CD4-positive, CD25-positive, alpha-beta regulatory T cell (primary cell): ENCODE measurements at regions not wholly inside any gene's neighbourhood (a gene's known extent, or its start where the extent isn't known, plus 50 kb on each side); places are given as distances from the start of the nearest gene placed in this dataset.

Source experiments
- ATAC-seq, 2 donors: fragments of 150-1000 bp; cut with Tn5 transposase; one replicate each; pipeline ENCODE4 v1.10.0; 2021; ENCODE audit warnings: low read depth in 2 of 2, moderate number of reproducible peaks in 2 of 2, moderate library complexity in 1 of 2
- DNase-seq, 3 donors: peaks; one replicate each; pipeline versions ENCODE4 v3.0.0 to v3.0.0-alpha.2; 2012 to 2022; ENCODE audit warnings: mixed read lengths in 1 of 3
- H3K27ac ChIP-seq: one replicate; pipeline ENCODE4 v1.7.0; 2013; ENCODE audit warnings: mild to moderate bottlenecking, low read length; ENCODE audit not compliant: insufficient read depth, poor library complexity, severe bottlenecking
- H3K27me3 ChIP-seq: one replicate; pipeline ENCODE4 v1.7.0; 2013; ENCODE audit warnings: low read length; ENCODE audit not compliant: control insufficient read depth, insufficient read depth
- H3K36me3 ChIP-seq: one replicate; pipeline ENCODE4 v1.7.0; 2013; ENCODE audit warnings: mild to moderate bottlenecking, low read length, moderate library complexity; ENCODE audit not compliant: control insufficient read depth, insufficient read depth
- H3K4me1 ChIP-seq: 2 replicates; pipeline ENCODE4 v1.7.0; 2013; ENCODE audit warnings: mild to moderate bottlenecking, low read length; ENCODE audit not compliant: insufficient read depth, control insufficient read depth, poor library complexity, severe bottlenecking
- H3K4me3 ChIP-seq: one replicate; pipeline ENCODE4 v1.7.0; 2013; ENCODE audit warnings: low read depth, mild to moderate bottlenecking, low read length, moderate library complexity
- H3K9me3 ChIP-seq, 2 experiments: 1 replicate in 1 of 2; 2 replicates in 1 of 2; pipeline ENCODE4 v1.7.0; 2013; ENCODE audit warnings: low read length in 2 of 2, mild to moderate bottlenecking in 1 of 2, moderate library complexity in 1 of 2; ENCODE audit not compliant: control insufficient read depth in 2 of 2
- H3K27ac Mint-ChIP-seq, 3 donors: one replicate each; pipeline ENCODE4 v1.8.0; 2020 to 2022; ENCODE audit warnings: mild to moderate bottlenecking in 3 of 3, mixed read lengths in 3 of 3, moderate library complexity in 2 of 3
- H3K27me3 Mint-ChIP-seq: one replicate; pipeline ENCODE4 v1.8.0; 2022; ENCODE audit warnings: mild to moderate bottlenecking, mixed read lengths
- H3K36me3 Mint-ChIP-seq: one replicate; pipeline ENCODE4 v1.8.0; 2020; ENCODE audit warnings: mixed read lengths
- H3K4me1 Mint-ChIP-seq, 4 donors: one replicate each; pipeline ENCODE4 v1.8.0; 2020 to 2022; ENCODE audit warnings: mixed read lengths in 4 of 4, mild to moderate bottlenecking in 1 of 4
- H3K4me3 Mint-ChIP-seq, 4 donors: one replicate each; pipeline ENCODE4 v1.8.0; 2020 to 2022; ENCODE audit warnings: mild to moderate bottlenecking in 4 of 4, mixed read lengths in 4 of 4, moderate library complexity in 3 of 4
- H3K9me3 Mint-ChIP-seq, 7 donors: one replicate each; pipeline ENCODE4 v1.8.0; 2020 to 2022; ENCODE audit warnings: mixed read lengths in 7 of 7, mild to moderate bottlenecking in 3 of 7, moderate library complexity in 2 of 7

GRCh38 chr6:153231048-153231646 lies 100.1 kb upstream of the RGS17 start:
- no peaks in the 10 kb centered on the region for H3K27me3 ChIP-seq
- Mint-ChIP-seq H3K27me3 (no peaks in the 10 kb centered on the region), H3K4me1 (no peaks in the 10 kb centered on the region), H3K9me3 (peaks cover 0 to 3% (median 0%) of the 10 kb centered on the region in 7 donors), H3K27ac (no peak overlapping the region), H3K36me3 (no peaks in the 10 kb centered on the region), H3K4me3 (no peak overlapping the region)
- no peak for ATAC-seq
- H3K9me3 ChIP-seq: no peaks in the 10 kb centered on the region
- no peak overlapping the region for H3K27ac ChIP-seq
- H3K4me1 ChIP-seq: no peaks in the 10 kb centered on the region
- H3K4me3 ChIP-seq: no peak overlapping the region
- peak in 1 of 3 donors; percentile 26 for DNase-seq
- no peaks in the 10 kb centered on the region for H3K36me3 ChIP-seq

DNA sequence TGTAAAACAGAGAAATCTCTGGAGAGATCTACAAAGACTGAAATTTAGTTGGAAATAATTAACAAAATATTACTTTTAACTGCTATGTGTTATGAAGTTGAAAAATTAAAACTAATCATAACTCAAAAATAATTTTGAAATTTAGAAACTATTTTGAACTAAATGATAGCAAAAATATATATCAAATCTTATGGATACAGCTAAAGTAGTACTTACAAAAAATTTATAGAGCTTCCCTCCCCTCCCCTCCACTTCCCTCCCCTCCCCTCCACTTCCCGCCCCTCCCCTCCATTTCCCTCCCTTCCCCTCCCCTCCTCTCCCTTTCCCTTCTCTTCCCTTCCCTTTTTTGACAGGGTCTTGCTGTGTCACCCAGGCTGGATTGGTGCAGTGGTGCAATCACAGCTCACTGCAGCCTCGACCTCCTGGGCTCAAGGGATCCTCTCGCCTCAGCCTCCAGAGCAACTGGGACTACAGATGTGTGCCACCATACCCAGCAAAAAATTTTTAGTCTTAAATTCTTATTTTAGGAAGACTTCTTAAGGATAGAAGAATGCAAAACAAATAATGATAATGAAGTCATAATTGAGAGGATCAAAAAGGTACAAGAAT lies 87.2 kb upstream of the RGS17 start:
- ATAC-seq (no peak), DNase-seq (no peak)
- no peaks in the 10 kb centered on the region for H3K4me1 Mint-ChIP-seq
- H3K36me3 ChIP-seq: no peaks in the 10 kb centered on the region
- no peaks in the 10 kb centered on the region for H3K27me3 ChIP-seq
- peaks cover 0 to 1% (median 0%) of the 10 kb centered on the region in 7 donors for H3K9me3 Mint-ChIP-seq
- no peaks in the 10 kb centered on the region for H3K4me1 ChIP-seq
- no peak overlapping the region for H3K4me3 Mint-ChIP-seq
- no peak overlapping the region for H3K27ac ChIP-seq
- H3K9me3 ChIP-seq: no peaks in the 10 kb centered on the region
- no peaks in the 10 kb centered on the region for H3K27me3 Mint-ChIP-seq
- H3K27ac Mint-ChIP-seq: no peak overlapping the region
- no peak overlapping the region for H3K4me3 ChIP-seq
- H3K36me3 Mint-ChIP-seq: no peaks in the 10 kb centered on the region

- DNase-seq: no peak
- Histone ChIP-seq H3K9me3 (no peaks in the 10 kb centered on the region), H3K27ac (no peak overlapping the region), H3K4me3 (no peak overlapping the region), H3K4me1 (no peaks in the 10 kb centered on the region), H3K27me3 (no peaks in the 10 kb centered on the region), H3K36me3 (no peaks in the 10 kb centered on the region)
- H3K4me1 Mint-ChIP-seq: no peaks in the 10 kb centered on the region
- H3K27ac Mint-ChIP-seq: no peak overlapping the region
- H3K4me3 Mint-ChIP-seq: no peak overlapping the region
- peaks cover 0 to 1% (median 0%) of the 10 kb centered on the region in 7 donors for H3K9me3 Mint-ChIP-seq
- no peaks in the 10 kb centered on the region for H3K27me3 Mint-ChIP-seq
- no peaks in the 10 kb centered on the region for H3K36me3 Mint-ChIP-seq
- ATAC-seq: no peak
Observed at GRCh38 chr6:153216789-153217188, 85.7 kb upstream of the RGS17 start.

- no peaks in the 10 kb centered on the region for H3K9me3 Mint-ChIP-seq
- H3K4me1 Mint-ChIP-seq: peaks cover 0 to 8% (median 0%) of the 10 kb centered on the region in 4 donors
- H3K36me3 ChIP-seq: no peaks in the 10 kb centered on the region
- no peak overlapping the region for H3K27ac Mint-ChIP-seq
- DNase-seq: no peak
- H3K27me3 ChIP-seq: no peaks in the 10 kb centered on the region
- H3K36me3 Mint-ChIP-seq: no peaks in the 10 kb centered on the region
- H3K27me3 Mint-ChIP-seq: no peaks in the 10 kb centered on the region
- no peaks in the 10 kb centered on the region for H3K4me1 ChIP-seq
- no peak overlapping the region for H3K27ac ChIP-seq
- H3K4me3 Mint-ChIP-seq: no peak overlapping the region
- H3K4me3 ChIP-seq: no peak overlapping the region
- ATAC-seq: no peak
- no peaks in the 10 kb centered on the region for H3K9me3 ChIP-seq
Observed at GRCh38 chr6:153215242-153215641, 84.2 kb upstream of the RGS17 start.

- Histone ChIP-seq H3K36me3 (no peaks in the 10 kb centered on the region), H3K4me1 (no peaks in the 10 kb centered on the region), H3K27ac (no peak overlapping the region), H3K27me3 (no peaks in the 10 kb centered on the region), H3K9me3 (no peaks in the 10 kb centered on the region), H3K4me3 (no peak overlapping the region)
- Mint-ChIP-seq H3K36me3 (no peaks in the 10 kb centered on the region), H3K4me1 (peaks cover 0 to 8% (median 0%) of the 10 kb centered on the region in 4 donors), H3K27ac (no peak overlapping the region), H3K4me3 (no peak overlapping the region), H3K9me3 (no peaks in the 10 kb centered on the region), H3K27me3 (no peaks in the 10 kb centered on the region)
- no peak for DNase-seq
- no peak for ATAC-seq
Observed at GRCh38 chr6:153214436-153214835, 83.4 kb upstream of the RGS17 start.

GRCh38 chr6:153210083-153210482 lies 79.0 kb upstream of the RGS17 start:
- Histone ChIP-seq H3K27me3 (no peaks in the 10 kb centered on the region), H3K36me3 (no peaks in the 10 kb centered on the region), H3K4me3 (no peak overlapping the region), H3K9me3 (no peaks in the 10 kb centered on the region), H3K4me1 (no peaks in the 10 kb centered on the region), H3K27ac (no peak overlapping the region)
- Mint-ChIP-seq H3K9me3 (peaks cover 0 to 3% (median 0%) of the 10 kb centered on the region in 7 donors), H3K4me3 (no peak overlapping the region), H3K4me1 (peaks cover 0 to 8% (median 0%) of the 10 kb centered on the region in 4 donors), H3K27ac (no peak overlapping the region), H3K36me3 (no peaks in the 10 kb centered on the region), H3K27me3 (no peaks in the 10 kb centered on the region)
- DNase-seq (peak in 1 of 3 donors; percentile 47), ATAC-seq (no peak)

- H3K9me3 ChIP-seq: no peaks in the 10 kb centered on the region
- DNase-seq: no peak
- Mint-ChIP-seq H3K9me3 (peaks cover 0 to 3% (median 0%) of the 10 kb centered on the region in 7 donors), H3K4me3 (no peak overlapping the region), H3K27me3 (no peaks in the 10 kb centered on the region), H3K27ac (no peak overlapping the region), H3K4me1 (peaks cover 0 to 8% (median 0%) of the 10 kb centered on the region in 4 donors), H3K36me3 (no peaks in the 10 kb centered on the region)
- H3K36me3 ChIP-seq: no peaks in the 10 kb centered on the region
- H3K4me3 ChIP-seq: no peak overlapping the region
- H3K27ac ChIP-seq: no peak overlapping the region
- no peak for ATAC-seq
- no peaks in the 10 kb centered on the region for H3K27me3 ChIP-seq
- no peaks in the 10 kb centered on the region for H3K4me1 ChIP-seq
Observed at GRCh38 chr6:153208706-153209105, 77.6 kb upstream of the RGS17 start.

- DNase-seq: no peak
- H3K4me3 Mint-ChIP-seq: no peak overlapping the region
- H3K9me3 ChIP-seq: no peaks in the 10 kb centered on the region
- no peaks in the 10 kb centered on the region for H3K36me3 Mint-ChIP-seq
- no peak for ATAC-seq
- H3K36me3 ChIP-seq: no peaks in the 10 kb centered on the region
- no peaks in the 10 kb centered on the region for H3K4me1 ChIP-seq
- peaks cover 0 to 8% (median 0%) of the 10 kb centered on the region in 4 donors for H3K4me1 Mint-ChIP-seq
- peaks cover 0 to 3% (median 0%) of the 10 kb centered on the region in 7 donors for H3K9me3 Mint-ChIP-seq
- no peak overlapping the region for H3K27ac ChIP-seq
- H3K27me3 Mint-ChIP-seq: no peaks in the 10 kb centered on the region
- no peak overlapping the region for H3K4me3 ChIP-seq
- no peaks in the 10 kb centered on the region for H3K27me3 ChIP-seq
- no peak overlapping the region for H3K27ac Mint-ChIP-seq
Observed at GRCh38 chr6:153207617-153208016, 76.5 kb upstream of the RGS17 start.
